ENCODE measurements at regions not wholly inside any gene's neighbourhood (a gene's known extent, or its start where the extent isn't known, plus 50 kb on each side); places are given as distances from the start of the nearest gene placed in this dataset.
A peak's percentile ranks its signal among the peaks of the same experiment; 100 is the strongest.

DNA sequence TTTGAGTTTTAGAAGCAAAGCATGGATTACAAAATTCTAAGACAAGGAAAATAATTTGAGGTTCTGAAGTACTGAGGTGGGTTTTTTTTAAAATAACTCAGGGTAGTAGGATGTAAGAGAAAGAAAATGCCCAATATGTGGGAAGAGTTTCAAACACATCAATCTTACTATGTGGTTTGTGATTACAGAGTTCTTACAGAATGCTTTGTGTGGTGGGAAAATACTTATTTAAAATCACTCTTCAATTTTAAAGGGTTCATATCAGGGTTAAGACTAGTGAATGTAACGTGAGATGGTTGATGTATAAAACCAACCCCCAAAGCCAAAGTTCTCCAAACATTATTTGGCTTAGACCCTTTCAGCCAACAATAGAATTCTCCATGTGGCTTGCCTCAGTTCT is 173.5 kb downstream of the UBE2E3 start:
- ATAC-seq (replicated peaks; ENCODE audit: extremely low read depth, poor library complexity, severe bottlenecking) (no peak), DNase-seq (ENCODE audit: low spot score in 2 of 2) (no peak)
- peak overlapping the region; percentile 16 for H3K27ac Mint-ChIP-seq (ENCODE audit: low read depth)
- peaks cover 33% of the 10 kb centered on the region for H3K4me1 Mint-ChIP-seq
- H3K4me3 Mint-ChIP-seq, result no peak overlapping the region
- H3K36me3 Mint-ChIP-seq (ENCODE audit: insufficient read depth), result no peaks in the 10 kb centered on the region
- H3K27me3 Mint-ChIP-seq, result no peaks in the 10 kb centered on the region
- H3K9me3 Mint-ChIP-seq, result peaks cover 12% of the 10 kb centered on the region

- peaks cover 13% of the 10 kb centered on the region for H3K9me3 Mint-ChIP-seq
- peaks cover 30% of the 10 kb centered on the region for H3K4me1 Mint-ChIP-seq
- DNase-seq (ENCODE audit: low spot score in 2 of 2) (no peak), ATAC-seq (replicated peaks; ENCODE audit: extremely low read depth, poor library complexity, severe bottlenecking) (no peak)
- peaks cover 1% of the 10 kb centered on the region for H3K36me3 Mint-ChIP-seq (ENCODE audit: insufficient read depth)
- no peaks in the 10 kb centered on the region for H3K27me3 Mint-ChIP-seq
- H3K4me3 Mint-ChIP-seq, result no peak overlapping the region
- no peak overlapping the region for H3K27ac Mint-ChIP-seq (ENCODE audit: low read depth)
These were observed 176.9 kb downstream of the UBE2E3 start for GRCh38 chr2:181157326-181157725.

- DNase-seq (ENCODE audit: low spot score in 2 of 2) (no peak), ATAC-seq (replicated peaks; ENCODE audit: extremely low read depth, poor library complexity, severe bottlenecking) (no peak)
- no peak overlapping the region for H3K4me3 Mint-ChIP-seq
- peaks cover 4% of the 10 kb centered on the region for H3K36me3 Mint-ChIP-seq (ENCODE audit: insufficient read depth)
- H3K27me3 Mint-ChIP-seq, result no peaks in the 10 kb centered on the region
- H3K27ac Mint-ChIP-seq (ENCODE audit: low read depth), result peak overlapping the region; percentile 2
- peaks cover 13% of the 10 kb centered on the region for H3K9me3 Mint-ChIP-seq
- H3K4me1 Mint-ChIP-seq, result peaks cover 28% of the 10 kb centered on the region
These were observed 178.0 kb downstream of the UBE2E3 start for GRCh38 chr2:181158427-181158826.

- no peak for ATAC-seq (replicated peaks; ENCODE audit: extremely low read depth, poor library complexity, severe bottlenecking)
- H3K4me1 Mint-ChIP-seq, result peaks cover 53% of the 10 kb centered on the region
- H3K4me3 Mint-ChIP-seq, result no peak overlapping the region
- H3K36me3 Mint-ChIP-seq (ENCODE audit: insufficient read depth), result peaks cover 9% of the 10 kb centered on the region
- H3K27me3 Mint-ChIP-seq, result no peaks in the 10 kb centered on the region
- peak overlapping the region; percentile 16 for H3K27ac Mint-ChIP-seq (ENCODE audit: low read depth)
- no peak for DNase-seq (ENCODE audit: low spot score in 2 of 2)
- H3K9me3 Mint-ChIP-seq, result peaks cover 24% of the 10 kb centered on the region
These were observed 181.2 kb downstream of the UBE2E3 start for GRCh38 chr2:181161615-181162014.

GRCh38 chr2:181163139-181163538 is 182.7 kb downstream of the UBE2E3 start:
- Mint-ChIP-seq H3K36me3 (ENCODE audit: insufficient read depth) (peaks cover 13% of the 10 kb centered on the region), H3K9me3 (peaks cover 34% of the 10 kb centered on the region), H3K4me3 (peak overlapping the region; percentile 67), H3K27ac (ENCODE audit: low read depth) (peak overlapping the region; percentile 97), H3K4me1 (peaks cover 61% of the 10 kb centered on the region), H3K27me3 (no peaks in the 10 kb centered on the region)
- ATAC-seq (replicated peaks; ENCODE audit: extremely low read depth, poor library complexity, severe bottlenecking) (peak; percentile 73), DNase-seq (ENCODE audit: low spot score in 2 of 2) (no peak)

DNA sequence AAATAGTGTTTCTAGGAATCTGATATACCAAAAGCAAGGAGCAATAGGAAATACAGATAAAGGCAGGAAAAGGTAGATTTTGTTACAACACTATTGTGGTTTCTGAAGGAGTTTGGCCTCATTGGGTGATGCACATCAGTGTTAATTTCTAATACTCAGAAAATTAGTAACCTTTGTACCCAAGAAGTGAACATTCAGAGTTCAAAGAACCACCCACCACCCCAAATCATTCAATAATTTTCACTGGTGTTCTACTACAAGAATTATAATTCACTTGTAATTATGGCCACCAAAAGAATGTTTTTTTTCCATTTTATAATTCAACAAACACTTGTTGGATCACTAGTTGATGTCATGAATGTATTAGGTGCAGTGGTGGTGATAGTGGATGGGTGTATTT is 183.3 kb downstream of the UBE2E3 start:
- ATAC-seq (replicated peaks; ENCODE audit: extremely low read depth, poor library complexity, severe bottlenecking) (no peak), DNase-seq (ENCODE audit: low spot score in 2 of 2) (no peak)
- Mint-ChIP-seq H3K4me3 (peak overlapping the region; percentile 67), H3K36me3 (ENCODE audit: insufficient read depth) (peaks cover 13% of the 10 kb centered on the region), H3K4me1 (peaks cover 61% of the 10 kb centered on the region), H3K9me3 (peaks cover 28% of the 10 kb centered on the region), H3K27ac (ENCODE audit: low read depth) (peak overlapping the region; percentile 97), H3K27me3 (no peaks in the 10 kb centered on the region)

DNA sequence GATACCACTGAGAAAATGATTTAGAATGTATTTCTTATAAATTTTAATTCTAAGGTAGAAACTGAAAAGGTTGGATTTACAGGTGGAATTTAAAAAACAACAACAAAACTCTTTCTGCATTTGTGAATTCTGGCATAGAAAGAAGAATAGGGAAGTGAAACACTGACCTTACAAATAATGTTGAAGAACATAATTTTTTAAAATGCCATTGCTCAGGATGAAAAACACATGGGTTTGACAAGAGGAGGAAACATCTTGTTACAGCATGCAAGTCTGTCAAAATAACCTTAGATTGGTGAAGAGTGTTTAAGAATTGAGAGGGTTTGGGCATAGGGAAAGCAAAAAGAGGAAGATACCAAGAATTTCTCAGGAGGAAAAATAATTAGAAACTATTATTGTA is 184.3 kb downstream of the UBE2E3 start:
- Mint-ChIP-seq H3K27ac (ENCODE audit: low read depth) (peak overlapping the region; percentile 97), H3K4me1 (peaks cover 63% of the 10 kb centered on the region), H3K9me3 (peaks cover 25% of the 10 kb centered on the region), H3K36me3 (ENCODE audit: insufficient read depth) (peaks cover 13% of the 10 kb centered on the region), H3K27me3 (no peaks in the 10 kb centered on the region), H3K4me3 (peak overlapping the region; percentile 67)
- no peak for DNase-seq (ENCODE audit: low spot score in 2 of 2)
- ATAC-seq (replicated peaks; ENCODE audit: extremely low read depth, poor library complexity, severe bottlenecking), result no peak

DNA sequence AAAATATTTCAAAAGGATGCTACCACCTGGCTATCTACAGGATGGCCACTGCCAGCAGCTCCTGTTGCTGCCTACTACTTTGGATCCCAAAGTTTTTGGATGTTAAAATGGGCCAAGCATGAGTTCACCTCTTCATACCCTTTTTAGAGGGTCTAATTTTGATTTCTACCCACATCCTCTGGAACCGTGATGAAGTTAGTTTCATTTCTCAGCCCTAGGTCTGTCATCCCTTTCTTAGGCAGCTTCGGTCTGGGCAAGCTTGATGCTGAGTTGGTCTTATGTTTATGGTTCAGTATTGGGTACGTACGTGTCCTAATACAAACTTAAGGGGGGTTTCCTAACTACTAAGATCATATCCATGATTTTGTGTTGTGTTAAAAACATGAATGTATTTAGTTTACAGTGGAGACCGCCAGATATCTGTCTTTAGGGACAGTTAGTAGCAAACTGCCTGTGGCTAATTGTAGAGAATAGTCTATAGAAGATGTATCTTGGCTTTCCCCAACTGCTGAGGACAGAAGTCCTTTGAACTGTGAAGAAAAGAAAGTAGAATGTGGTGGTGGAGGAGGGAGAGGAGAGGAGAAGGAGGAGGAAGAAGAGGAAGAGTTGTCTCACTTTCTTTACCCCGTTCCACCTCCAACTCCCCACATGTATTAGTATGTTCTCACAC is 184.9 kb downstream of the UBE2E3 start:
- peak overlapping the region; percentile 67 for H3K4me3 Mint-ChIP-seq
- ATAC-seq (replicated peaks; ENCODE audit: extremely low read depth, poor library complexity, severe bottlenecking) (peak; percentile 85), DNase-seq (ENCODE audit: low spot score in 2 of 2) (peak in 1 of 2 donors; percentile 35)
- no peaks in the 10 kb centered on the region for H3K27me3 Mint-ChIP-seq
- H3K36me3 Mint-ChIP-seq (ENCODE audit: insufficient read depth), result peaks cover 13% of the 10 kb centered on the region
- H3K4me1 Mint-ChIP-seq, result peaks cover 66% of the 10 kb centered on the region
- H3K9me3 Mint-ChIP-seq, result peaks cover 21% of the 10 kb centered on the region
- H3K27ac Mint-ChIP-seq (ENCODE audit: low read depth), result peak overlapping the region; percentile 97

GRCh38 chr2:181169503-181169902 is 189.1 kb downstream of the UBE2E3 start:
- Mint-ChIP-seq H3K27ac (ENCODE audit: low read depth) (peak overlapping the region; percentile 55), H3K4me3 (no peak overlapping the region), H3K9me3 (peaks cover 25% of the 10 kb centered on the region), H3K27me3 (no peaks in the 10 kb centered on the region), H3K4me1 (peaks cover 50% of the 10 kb centered on the region), H3K36me3 (ENCODE audit: insufficient read depth) (peaks cover 9% of the 10 kb centered on the region)
- DNase-seq (ENCODE audit: low spot score in 2 of 2), result no peak
- no peak for ATAC-seq (replicated peaks; ENCODE audit: extremely low read depth, poor library complexity, severe bottlenecking)

- no peak overlapping the region for H3K4me3 Mint-ChIP-seq
- peaks cover 42% of the 10 kb centered on the region for H3K4me1 Mint-ChIP-seq
- DNase-seq (ENCODE audit: low spot score in 2 of 2) (no peak), ATAC-seq (replicated peaks; ENCODE audit: extremely low read depth, poor library complexity, severe bottlenecking) (no peak)
- H3K9me3 Mint-ChIP-seq, result peaks cover 25% of the 10 kb centered on the region
- H3K27ac Mint-ChIP-seq (ENCODE audit: low read depth), result peak overlapping the region; percentile 68
- H3K36me3 Mint-ChIP-seq (ENCODE audit: insufficient read depth), result peaks cover 10% of the 10 kb centered on the region
- H3K27me3 Mint-ChIP-seq, result no peaks in the 10 kb centered on the region
These were observed 189.9 kb downstream of the UBE2E3 start for GRCh38 chr2:181170256-181170655.

GRCh38 chr2:181172676-181173075 is 192.3 kb downstream of the UBE2E3 start:
- Mint-ChIP-seq H3K9me3 (peaks cover 8% of the 10 kb centered on the region), H3K4me3 (no peak overlapping the region), H3K36me3 (ENCODE audit: insufficient read depth) (peaks cover 1% of the 10 kb centered on the region), H3K27ac (ENCODE audit: low read depth) (no peak overlapping the region), H3K27me3 (no peaks in the 10 kb centered on the region), H3K4me1 (peaks cover 20% of the 10 kb centered on the region)
- ATAC-seq (replicated peaks; ENCODE audit: extremely low read depth, poor library complexity, severe bottlenecking) (no peak), DNase-seq (ENCODE audit: low spot score in 2 of 2) (no peak)

DNA sequence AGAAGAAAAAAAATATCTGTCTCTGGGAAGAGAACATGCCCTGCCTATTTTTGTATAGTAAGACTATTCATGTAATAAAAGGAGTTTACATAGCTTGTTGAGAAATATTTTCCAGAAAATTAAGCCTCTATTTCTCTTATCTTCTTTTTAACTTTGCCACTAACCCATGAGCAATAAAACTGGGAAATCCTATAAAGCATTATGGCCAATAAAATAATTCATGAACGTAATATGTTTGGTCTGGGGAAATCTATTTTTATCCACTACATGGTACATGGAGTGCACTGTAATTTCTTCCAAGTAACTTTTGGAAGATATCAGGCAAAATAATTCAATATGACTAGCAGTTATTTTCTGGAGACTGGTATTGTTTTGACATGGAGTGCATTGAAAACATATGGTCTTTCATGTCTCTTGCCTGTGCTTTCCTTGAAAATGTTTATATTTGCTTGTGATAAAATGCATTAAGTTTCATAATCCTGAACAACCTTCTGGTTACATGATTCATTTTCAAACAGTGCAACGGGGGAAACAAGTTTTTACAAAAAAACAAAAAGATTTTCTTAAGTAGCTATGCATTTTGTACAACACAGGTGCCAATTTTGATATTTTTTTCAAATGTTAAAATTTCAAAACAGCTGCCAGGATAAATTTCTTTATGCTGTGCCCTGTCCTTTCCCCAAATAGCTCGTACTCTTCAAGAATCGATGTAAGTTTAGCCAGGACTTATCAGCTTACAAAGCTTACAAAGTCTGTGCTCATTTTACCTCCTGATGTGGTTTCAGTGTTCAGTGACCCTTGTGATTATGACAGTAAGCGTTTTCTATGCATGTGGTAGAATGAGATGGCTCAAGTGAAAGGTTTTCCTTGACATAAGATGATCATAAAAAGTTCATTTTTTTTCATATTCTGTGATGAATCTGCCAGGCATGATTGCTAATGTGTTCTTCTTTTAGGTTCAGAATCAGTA is 194.5 kb downstream of the UBE2E3 start:
- ATAC-seq (replicated peaks; ENCODE audit: extremely low read depth, poor library complexity, severe bottlenecking) (no peak), DNase-seq (ENCODE audit: low spot score in 2 of 2) (no peak)
- Mint-ChIP-seq H3K27ac (ENCODE audit: low read depth) (no peak overlapping the region), H3K4me1 (peaks cover 29% of the 10 kb centered on the region), H3K36me3 (ENCODE audit: insufficient read depth) (peaks cover 3% of the 10 kb centered on the region), H3K27me3 (no peaks in the 10 kb centered on the region), H3K9me3 (peaks cover 9% of the 10 kb centered on the region), H3K4me3 (no peak overlapping the region)

DNA sequence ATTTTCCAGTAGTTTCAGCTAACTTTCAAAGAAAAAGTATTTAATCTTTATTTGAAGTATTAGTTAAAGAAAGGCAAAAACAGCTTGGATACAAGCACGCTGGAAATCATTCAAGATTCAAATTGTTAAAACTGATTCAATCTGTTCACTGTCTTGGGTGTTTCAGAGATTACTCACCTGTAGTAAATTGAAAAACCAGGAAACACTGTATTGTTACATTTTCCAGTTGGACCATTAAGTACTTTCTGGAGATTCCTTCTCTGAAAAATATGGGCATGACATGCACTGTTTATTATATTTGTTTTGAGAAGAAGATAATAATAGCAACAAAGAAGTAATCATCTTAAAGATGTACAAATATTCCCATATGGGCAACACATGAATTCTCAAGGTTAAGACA is 196.1 kb downstream of the UBE2E3 start:
- Mint-ChIP-seq H3K27me3 (no peaks in the 10 kb centered on the region), H3K4me3 (no peak overlapping the region), H3K27ac (ENCODE audit: low read depth) (no peak overlapping the region), H3K9me3 (peaks cover 10% of the 10 kb centered on the region), H3K36me3 (ENCODE audit: insufficient read depth) (peaks cover 3% of the 10 kb centered on the region), H3K4me1 (peaks cover 18% of the 10 kb centered on the region)
- ATAC-seq (replicated peaks; ENCODE audit: extremely low read depth, poor library complexity, severe bottlenecking) (no peak), DNase-seq (ENCODE audit: low spot score in 2 of 2) (no peak)

All from central memory CD8-positive, alpha-beta T cell (primary cell).